ENCODE measurements at regions not wholly inside any gene's neighbourhood (a gene's known extent, or its start where the extent isn't known, plus 50 kb on each side); places are given as distances from the start of the nearest gene placed in this dataset.

DNA sequence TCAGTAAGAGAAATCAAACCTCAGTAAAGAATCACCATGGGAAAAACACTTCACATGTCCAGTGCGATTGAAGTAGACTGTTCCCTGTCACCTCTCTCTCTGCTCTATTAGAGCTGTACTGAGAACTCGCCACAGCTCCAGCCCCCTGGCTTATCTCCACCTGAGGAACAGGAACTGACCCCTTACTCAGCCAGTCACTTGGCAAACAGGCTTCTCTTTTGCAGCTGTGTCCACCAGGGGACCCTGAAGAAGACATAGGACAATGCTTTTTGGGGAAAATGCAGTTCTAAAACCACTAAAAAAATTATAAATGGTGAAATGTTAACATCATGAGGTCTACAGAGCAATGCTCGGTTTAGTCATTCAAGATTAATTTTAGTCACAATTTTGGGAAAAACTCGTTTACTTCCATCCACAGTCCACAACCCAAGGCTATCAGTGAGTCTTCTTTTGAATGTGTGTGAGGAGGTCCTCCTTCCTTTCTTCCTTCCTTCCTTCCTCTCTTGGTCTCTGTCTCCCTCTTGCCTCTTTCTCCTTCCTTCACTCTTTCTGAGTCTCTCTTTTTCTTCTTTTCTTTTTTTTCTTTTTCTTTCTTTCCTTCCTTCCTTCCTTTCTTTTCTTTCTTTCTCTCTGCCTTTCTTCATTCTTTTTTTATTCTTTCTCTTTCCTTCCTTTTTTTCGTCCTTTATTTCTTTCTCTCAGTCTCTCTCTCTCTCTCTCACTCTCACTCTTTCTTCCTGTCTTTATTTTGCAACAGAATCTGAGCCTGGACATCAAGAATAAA is 1189.5 kb upstream of the TMEM132C start:
- WGBS, 4 donors, result 70 to 83% (median 72%) methylated on average over 5 of the region's 5 CpGs
- Histone ChIP-seq H3K27me3 (no peaks in the 10 kb centered on the region), H3K27ac (no peak overlapping the region), H3K4me1 (replicated peaks in 1 of 2) (no peaks in the 10 kb centered on the region), H3K36me3 (replicated peaks in 1 of 2) (no peaks in the 10 kb centered on the region), H3K4me3 (no peak overlapping the region), H3K9me3 (replicated peaks in 1 of 3) (no peaks in the 10 kb centered on the region)
- DNase-seq, result no peak
- TF ChIP-seq, protein P1, sequence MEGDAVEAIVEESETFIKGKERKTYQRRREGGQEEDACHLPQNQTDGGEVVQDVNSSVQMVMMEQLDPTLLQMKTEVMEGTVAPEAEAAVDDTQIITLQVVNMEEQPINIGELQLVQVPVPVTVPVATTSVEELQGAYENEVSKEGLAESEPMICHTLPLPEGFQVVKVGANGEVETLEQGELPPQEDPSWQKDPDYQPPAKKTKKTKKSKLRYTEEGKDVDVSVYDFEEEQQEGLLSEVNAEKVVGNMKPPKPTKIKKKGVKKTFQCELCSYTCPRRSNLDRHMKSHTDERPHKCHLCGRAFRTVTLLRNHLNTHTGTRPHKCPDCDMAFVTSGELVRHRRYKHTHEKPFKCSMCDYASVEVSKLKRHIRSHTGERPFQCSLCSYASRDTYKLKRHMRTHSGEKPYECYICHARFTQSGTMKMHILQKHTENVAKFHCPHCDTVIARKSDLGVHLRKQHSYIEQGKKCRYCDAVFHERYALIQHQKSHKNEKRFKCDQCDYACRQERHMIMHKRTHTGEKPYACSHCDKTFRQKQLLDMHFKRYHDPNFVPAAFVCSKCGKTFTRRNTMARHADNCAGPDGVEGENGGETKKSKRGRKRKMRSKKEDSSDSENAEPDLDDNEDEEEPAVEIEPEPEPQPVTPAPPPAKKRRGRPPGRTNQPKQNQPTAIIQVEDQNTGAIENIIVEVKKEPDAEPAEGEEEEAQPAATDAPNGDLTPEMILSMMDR (IDR thresholded peaks at IDR 0.05), result no peak
- TF ChIP-seq POLR2A (IDR thresholded peaks at IDR 0.05), result no peak
- intact Hi-C loops (cut with DNase I), result no loop called here

DNA sequence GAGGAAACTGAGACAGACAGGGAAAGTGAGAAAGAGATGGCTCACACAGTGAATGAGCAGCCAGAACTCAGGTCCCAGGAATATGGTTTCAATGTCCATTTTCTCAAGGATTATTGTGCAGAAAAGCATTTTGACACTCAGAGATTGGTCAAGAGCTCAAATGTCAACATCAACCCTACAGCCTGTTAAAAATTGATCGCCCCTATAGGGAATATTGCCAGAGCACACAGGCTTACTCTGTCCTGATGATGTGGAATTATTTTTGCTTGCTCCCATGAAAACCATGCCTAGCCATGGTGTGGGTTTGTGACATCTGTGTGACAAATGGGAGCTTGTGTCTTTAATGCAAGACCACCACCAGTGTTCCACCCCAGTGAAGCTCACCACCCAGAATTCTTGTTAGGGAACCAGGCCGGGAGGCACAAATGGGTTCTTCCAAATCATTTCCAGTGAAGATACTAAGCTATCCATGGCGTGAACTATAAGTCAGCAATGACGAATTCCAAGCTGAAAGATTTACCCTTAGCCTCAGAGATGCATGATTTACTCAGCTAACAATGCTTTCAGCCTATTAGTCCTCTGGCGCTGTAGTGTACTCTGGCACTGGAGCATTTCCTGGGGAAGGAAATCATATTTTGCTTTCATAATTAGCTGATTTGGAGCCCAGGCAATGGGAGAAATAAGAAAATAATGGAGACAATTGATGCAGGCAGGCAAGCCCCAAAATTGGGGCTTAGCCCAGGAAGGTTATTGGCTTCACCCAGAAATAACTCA is 1188.2 kb upstream of the TMEM132C start:
- peak overlapping the region in 1 of 5 donors; percentile 26 for H3K27ac ChIP-seq

DNA sequence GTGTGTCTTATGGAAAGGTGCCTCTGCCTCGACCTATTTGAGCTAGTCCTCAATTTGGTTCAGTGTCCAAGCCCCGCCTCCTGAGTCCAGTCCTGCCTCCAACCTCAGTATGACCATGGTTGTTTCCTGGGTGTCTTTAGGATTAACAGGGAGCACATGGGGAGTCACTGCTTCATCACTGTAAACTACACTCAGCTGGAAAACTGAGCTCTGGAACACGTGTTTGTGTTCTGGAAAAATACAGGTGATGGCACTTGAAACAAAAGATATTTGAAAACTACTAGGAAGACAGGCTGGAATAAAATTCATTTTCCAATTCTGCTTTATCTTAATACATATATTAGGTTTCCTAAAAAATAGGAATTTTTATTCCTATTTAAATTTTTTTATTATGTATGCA is 1187.3 kb upstream of the TMEM132C start:
- WGBS, 4 donors, result 66 to 85% (median 81%) methylated on average over 3 of the region's 3 CpGs
- Histone ChIP-seq H3K27ac (no peak overlapping the region), H3K4me3 (no peak overlapping the region), H3K9me3 (replicated peaks in 1 of 3) (no peaks in the 10 kb centered on the region), H3K4me1 (replicated peaks in 1 of 2) (no peaks in the 10 kb centered on the region), H3K27me3 (no peaks in the 10 kb centered on the region), H3K36me3 (replicated peaks in 1 of 2) (no peaks in the 10 kb centered on the region)
- DNase-seq, result no peak
- intact Hi-C loops (cut with DNase I), result no loop called here
- TF ChIP-seq, protein P1 (IDR thresholded peaks at IDR 0.05), result no peak
- TF ChIP-seq POLR2A (IDR thresholded peaks at IDR 0.05), result no peak

More for the DNA sequence above, 1188.2 kb upstream of the TMEM132C start:
- H3K4me3 ChIP-seq, result no peak overlapping the region
- H3K36me3 ChIP-seq (replicated peaks in 1 of 2), result no peaks in the 10 kb centered on the region
- no peak for TF ChIP-seq POLR2A (IDR thresholded peaks at IDR 0.05)
- TF ChIP-seq, protein P1 (IDR thresholded peaks at IDR 0.05), result no peak
- no peak for DNase-seq
- no peaks in the 10 kb centered on the region for H3K4me1 ChIP-seq (replicated peaks in 1 of 2)
- intact Hi-C loops (cut with DNase I), result no loop called here
- WGBS, 4 donors, result 68 to 83% (median 72%) methylated on average over 2 to 5 of the region's 5 CpGs
- H3K27me3 ChIP-seq, result no peaks in the 10 kb centered on the region
- H3K9me3 ChIP-seq (replicated peaks in 1 of 3), result no peaks in the 10 kb centered on the region

DNA sequence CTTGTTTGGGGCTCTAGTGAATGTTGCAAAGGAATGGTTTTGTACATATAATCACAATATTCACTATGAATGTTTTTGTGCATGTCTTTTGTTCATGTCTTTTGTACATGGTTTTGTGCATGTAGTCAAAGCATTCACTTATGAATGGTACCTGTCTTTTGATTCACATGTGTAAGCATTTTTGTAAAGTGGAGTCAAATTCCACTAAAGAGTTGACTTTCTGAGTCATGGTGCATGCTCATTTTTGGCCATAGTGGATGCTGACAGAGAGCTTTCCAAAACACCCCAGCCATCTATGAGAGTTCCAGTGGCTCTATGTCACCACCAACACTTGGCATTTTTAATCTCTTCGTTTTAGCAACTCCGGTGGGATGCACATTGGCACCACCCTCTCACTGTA is 1185.9 kb upstream of the TMEM132C start:
- H3K4me3 ChIP-seq, result no peak overlapping the region
- 91 to 96% (median 94%) methylated on average over 2 of the region's 2 CpGs for WGBS, 4 donors
- no peaks in the 10 kb centered on the region for H3K4me1 ChIP-seq (replicated peaks in 1 of 2)
- TF ChIP-seq POLR2A (IDR thresholded peaks at IDR 0.05), result no peak
- TF ChIP-seq, protein P1 (IDR thresholded peaks at IDR 0.05), result no peak
- H3K36me3 ChIP-seq (replicated peaks in 1 of 2), result no peaks in the 10 kb centered on the region
- no peak overlapping the region for H3K27ac ChIP-seq
- intact Hi-C loops (cut with DNase I), result no loop called here
- H3K27me3 ChIP-seq, result no peaks in the 10 kb centered on the region
- no peaks in the 10 kb centered on the region for H3K9me3 ChIP-seq (replicated peaks in 1 of 3)
- DNase-seq, result no peak

Data from adrenal gland (tissue), 9 donors.